WTC11 (cell line): ENCODE measurements at regions not wholly inside any gene's neighbourhood (a gene's known extent, or its start where the extent isn't known, plus 50 kb on each side); places are given as distances from the start of the nearest gene placed in this dataset.

ENCODE experiments used
- ATF1 ChIP-seq: sonication (generic); formaldehyde crosslinking; IDR thresholded peaks from 2 replicates; pipeline ENCODE4 v1.8.1; 2023; ENCODE audit warnings: mild to moderate bottlenecking, moderate library complexity, missing genetic modification reagents
- CREM ChIP-seq: sonication (generic); formaldehyde crosslinking; IDR thresholded peaks from 2 replicates; pipeline ENCODE4 v1.8.1; 2022; ENCODE audit warnings: mild to moderate bottlenecking, missing genetic modification reagents, moderate library complexity
- E2F5 ChIP-seq: sonication (generic); formaldehyde crosslinking; IDR thresholded peaks from 2 replicates; pipeline ENCODE4 v1.8.1; 2022; ENCODE audit warnings: mild to moderate bottlenecking, moderate library complexity, missing genetic modification reagents
- MAX ChIP-seq: sonication (generic); formaldehyde crosslinking; IDR thresholded peaks from 2 replicates; pipeline ENCODE4 v1.8.0; 2022; ENCODE audit warnings: mild to moderate bottlenecking, missing genetic modification reagents
- PREB ChIP-seq: sonication (generic); formaldehyde crosslinking; IDR thresholded peaks from 2 replicates; pipeline ENCODE4 v1.8.1; 2022; ENCODE audit warnings: mild to moderate bottlenecking, missing genetic modification reagents, moderate library complexity, borderline replicate concordance
- TF ChIP-seq, protein P1 (sequence below): fragments of 200-600 bp; IDR thresholded peaks from 2 replicates; pipeline ENCODE4 v1.8.0; 2022; ENCODE audit warnings: antibody characterized with exemption
- TF ChIP-seq, protein P2 (sequence below): sonication (generic); formaldehyde crosslinking; IDR thresholded peaks from 2 replicates; pipeline ENCODE4 v1.8.1; 2023; ENCODE audit warnings: mild to moderate bottlenecking, missing genetic modification reagents, moderate library complexity
- TF ChIP-seq, protein P3 (sequence below): sonication (generic); formaldehyde crosslinking; IDR thresholded peaks from 2 replicates; pipeline ENCODE4 v1.8.1; 2022; ENCODE audit warnings: low read depth, missing genetic modification reagents, borderline replicate concordance
- TF ChIP-seq, protein P4 (sequence below): sonication (generic); formaldehyde crosslinking; conservative IDR thresholded peaks from 2 replicates; pipeline ENCODE4 v1.8.1; 2023; ENCODE audit warnings: mild to moderate bottlenecking, low read depth, missing genetic modification reagents, moderate library complexity

DNA sequence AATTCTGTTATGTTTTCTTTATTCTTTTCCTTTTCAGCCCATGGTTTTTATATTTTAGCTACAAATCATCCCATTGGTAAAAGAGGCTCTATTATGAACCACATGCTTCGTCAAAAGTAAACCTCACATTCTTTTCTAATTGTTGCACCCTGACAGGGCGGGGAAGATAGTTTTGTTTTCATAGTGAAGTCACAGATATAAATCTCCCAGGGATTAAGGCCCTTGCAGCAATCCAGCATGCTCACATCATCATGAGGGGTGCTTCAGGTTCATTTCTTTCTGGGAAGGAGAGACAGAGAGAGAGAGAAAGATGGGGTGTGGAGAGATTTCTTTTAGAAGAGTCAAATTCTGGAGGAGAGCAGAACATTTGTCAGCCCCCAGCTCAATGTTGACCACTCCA, 124.5 kb upstream of the CDC42EP3 start:
- TF ChIP-seq, protein P1, sequence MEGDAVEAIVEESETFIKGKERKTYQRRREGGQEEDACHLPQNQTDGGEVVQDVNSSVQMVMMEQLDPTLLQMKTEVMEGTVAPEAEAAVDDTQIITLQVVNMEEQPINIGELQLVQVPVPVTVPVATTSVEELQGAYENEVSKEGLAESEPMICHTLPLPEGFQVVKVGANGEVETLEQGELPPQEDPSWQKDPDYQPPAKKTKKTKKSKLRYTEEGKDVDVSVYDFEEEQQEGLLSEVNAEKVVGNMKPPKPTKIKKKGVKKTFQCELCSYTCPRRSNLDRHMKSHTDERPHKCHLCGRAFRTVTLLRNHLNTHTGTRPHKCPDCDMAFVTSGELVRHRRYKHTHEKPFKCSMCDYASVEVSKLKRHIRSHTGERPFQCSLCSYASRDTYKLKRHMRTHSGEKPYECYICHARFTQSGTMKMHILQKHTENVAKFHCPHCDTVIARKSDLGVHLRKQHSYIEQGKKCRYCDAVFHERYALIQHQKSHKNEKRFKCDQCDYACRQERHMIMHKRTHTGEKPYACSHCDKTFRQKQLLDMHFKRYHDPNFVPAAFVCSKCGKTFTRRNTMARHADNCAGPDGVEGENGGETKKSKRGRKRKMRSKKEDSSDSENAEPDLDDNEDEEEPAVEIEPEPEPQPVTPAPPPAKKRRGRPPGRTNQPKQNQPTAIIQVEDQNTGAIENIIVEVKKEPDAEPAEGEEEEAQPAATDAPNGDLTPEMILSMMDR, result no peak
- TF ChIP-seq CREM, result no peak
- TF ChIP-seq, protein P2, sequence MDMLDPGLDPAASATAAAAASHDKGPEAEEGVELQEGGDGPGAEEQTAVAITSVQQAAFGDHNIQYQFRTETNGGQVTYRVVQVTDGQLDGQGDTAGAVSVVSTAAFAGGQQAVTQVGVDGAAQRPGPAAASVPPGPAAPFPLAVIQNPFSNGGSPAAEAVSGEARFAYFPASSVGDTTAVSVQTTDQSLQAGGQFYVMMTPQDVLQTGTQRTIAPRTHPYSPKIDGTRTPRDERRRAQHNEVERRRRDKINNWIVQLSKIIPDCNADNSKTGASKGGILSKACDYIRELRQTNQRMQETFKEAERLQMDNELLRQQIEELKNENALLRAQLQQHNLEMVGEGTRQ (CRISPR knock-in tag), result no peak
- TF ChIP-seq E2F5 (CRISPR knock-in tag), result no peak
- TF ChIP-seq, protein P3, sequence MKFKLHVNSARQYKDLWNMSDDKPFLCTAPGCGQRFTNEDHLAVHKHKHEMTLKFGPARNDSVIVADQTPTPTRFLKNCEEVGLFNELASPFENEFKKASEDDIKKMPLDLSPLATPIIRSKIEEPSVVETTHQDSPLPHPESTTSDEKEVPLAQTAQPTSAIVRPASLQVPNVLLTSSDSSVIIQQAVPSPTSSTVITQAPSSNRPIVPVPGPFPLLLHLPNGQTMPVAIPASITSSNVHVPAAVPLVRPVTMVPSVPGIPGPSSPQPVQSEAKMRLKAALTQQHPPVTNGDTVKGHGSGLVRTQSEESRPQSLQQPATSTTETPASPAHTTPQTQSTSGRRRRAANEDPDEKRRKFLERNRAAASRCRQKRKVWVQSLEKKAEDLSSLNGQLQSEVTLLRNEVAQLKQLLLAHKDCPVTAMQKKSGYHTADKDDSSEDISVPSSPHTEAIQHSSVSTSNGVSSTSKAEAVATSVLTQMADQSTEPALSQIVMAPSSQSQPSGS (CRISPR knock-in tag), result no peak
- no peak for TF ChIP-seq ATF1 (CRISPR knock-in tag)
- TF ChIP-seq MAX (CRISPR knock-in tag), result no peak
- TF ChIP-seq PREB, result no peak
- TF ChIP-seq, protein P4, sequence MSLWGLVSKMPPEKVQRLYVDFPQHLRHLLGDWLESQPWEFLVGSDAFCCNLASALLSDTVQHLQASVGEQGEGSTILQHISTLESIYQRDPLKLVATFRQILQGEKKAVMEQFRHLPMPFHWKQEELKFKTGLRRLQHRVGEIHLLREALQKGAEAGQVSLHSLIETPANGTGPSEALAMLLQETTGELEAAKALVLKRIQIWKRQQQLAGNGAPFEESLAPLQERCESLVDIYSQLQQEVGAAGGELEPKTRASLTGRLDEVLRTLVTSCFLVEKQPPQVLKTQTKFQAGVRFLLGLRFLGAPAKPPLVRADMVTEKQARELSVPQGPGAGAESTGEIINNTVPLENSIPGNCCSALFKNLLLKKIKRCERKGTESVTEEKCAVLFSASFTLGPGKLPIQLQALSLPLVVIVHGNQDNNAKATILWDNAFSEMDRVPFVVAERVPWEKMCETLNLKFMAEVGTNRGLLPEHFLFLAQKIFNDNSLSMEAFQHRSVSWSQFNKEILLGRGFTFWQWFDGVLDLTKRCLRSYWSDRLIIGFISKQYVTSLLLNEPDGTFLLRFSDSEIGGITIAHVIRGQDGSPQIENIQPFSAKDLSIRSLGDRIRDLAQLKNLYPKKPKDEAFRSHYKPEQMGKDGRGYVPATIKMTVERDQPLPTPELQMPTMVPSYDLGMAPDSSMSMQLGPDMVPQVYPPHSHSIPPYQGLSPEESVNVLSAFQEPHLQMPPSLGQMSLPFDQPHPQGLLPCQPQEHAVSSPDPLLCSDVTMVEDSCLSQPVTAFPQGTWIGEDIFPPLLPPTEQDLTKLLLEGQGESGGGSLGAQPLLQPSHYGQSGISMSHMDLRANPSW, result no peak
